Fibroblast of the aortic adventitia (primary cell): ENCODE measurements at regions not wholly inside any gene's neighbourhood (a gene's known extent, or its start where the extent isn't known, plus 50 kb on each side); places are given as distances from the start of the nearest gene placed in this dataset.

ENCODE experiments used
- DNase-seq: peaks from one replicate; pipeline ENCODE4 v3.0.0-alpha.2; 2010; ENCODE audit warnings: low read depth
- H3K4me3 ChIP-seq: 2 replicates; pipeline ENCODE4 v1.5.1; 2011; ENCODE audit warnings: low read depth, mild to moderate bottlenecking, control low read depth, low read length, moderate library complexity
- TF ChIP-seq, protein P1 (sequence below): IDR thresholded peaks from 2 replicates; pipeline ENCODE4 v1.5.1; 2011; ENCODE audit warnings: mild to moderate bottlenecking, low read length, control low read depth, inconsistent platforms; ENCODE audit not compliant: insufficient read depth

DNA sequence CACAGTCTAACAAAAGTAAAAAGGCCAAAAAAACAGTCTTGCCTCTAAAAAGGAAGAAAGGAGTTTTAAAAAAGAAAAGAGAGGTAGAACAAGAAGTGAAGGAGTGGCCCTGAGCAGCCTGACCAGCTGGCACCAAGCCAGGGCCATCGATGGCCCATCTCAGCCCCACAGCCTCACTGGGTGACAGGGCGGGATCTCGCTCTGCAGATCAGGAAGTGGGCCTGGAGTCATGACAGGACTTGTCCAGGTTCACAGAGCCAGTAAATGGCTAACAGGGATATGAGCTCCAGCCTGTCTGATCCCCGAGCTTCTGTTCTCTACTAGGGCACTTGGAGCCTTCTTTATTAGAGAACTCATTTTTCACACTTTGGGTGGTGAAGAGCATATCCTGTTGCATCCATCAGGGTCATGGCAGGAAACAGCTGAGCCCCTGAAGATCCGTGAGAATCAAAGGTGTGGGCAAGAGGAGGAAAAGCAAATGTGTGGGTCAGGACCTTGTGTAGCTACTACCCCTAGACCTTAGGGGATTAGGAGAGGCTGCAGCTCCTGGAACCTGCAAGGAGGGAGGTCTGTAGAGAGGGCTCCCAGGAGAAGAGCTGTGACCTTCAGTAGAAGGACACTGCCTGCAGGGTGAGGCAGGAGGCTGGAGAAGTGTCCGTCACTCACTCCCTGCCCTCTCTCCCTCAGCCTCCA lies 299.0 kb upstream of the MSX2 start:
- H3K4me3 ChIP-seq = no peak overlapping the region
- DNase-seq = no peak
- TF ChIP-seq, protein P1, sequence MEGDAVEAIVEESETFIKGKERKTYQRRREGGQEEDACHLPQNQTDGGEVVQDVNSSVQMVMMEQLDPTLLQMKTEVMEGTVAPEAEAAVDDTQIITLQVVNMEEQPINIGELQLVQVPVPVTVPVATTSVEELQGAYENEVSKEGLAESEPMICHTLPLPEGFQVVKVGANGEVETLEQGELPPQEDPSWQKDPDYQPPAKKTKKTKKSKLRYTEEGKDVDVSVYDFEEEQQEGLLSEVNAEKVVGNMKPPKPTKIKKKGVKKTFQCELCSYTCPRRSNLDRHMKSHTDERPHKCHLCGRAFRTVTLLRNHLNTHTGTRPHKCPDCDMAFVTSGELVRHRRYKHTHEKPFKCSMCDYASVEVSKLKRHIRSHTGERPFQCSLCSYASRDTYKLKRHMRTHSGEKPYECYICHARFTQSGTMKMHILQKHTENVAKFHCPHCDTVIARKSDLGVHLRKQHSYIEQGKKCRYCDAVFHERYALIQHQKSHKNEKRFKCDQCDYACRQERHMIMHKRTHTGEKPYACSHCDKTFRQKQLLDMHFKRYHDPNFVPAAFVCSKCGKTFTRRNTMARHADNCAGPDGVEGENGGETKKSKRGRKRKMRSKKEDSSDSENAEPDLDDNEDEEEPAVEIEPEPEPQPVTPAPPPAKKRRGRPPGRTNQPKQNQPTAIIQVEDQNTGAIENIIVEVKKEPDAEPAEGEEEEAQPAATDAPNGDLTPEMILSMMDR = no peak

DNA sequence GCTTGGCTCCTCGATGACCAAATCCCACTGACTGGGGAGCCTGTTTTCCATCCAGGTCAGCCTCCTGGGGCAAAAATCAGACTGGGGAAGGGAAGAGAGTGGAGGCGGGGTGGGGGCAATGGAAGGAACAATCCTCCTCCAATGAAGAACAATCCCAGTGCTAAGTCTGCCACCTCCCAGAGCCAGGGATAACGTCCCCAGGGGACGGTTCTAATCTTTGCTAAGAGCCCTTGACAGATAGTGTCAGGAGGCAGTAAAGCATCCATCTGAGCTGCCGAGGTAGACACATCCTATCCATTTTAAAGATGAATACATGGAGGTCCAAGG lies 298.5 kb upstream of the MSX2 start:
- DNase-seq = no peak
- H3K4me3 ChIP-seq = no peak overlapping the region
- TF ChIP-seq, protein P1 = no peak

DNA sequence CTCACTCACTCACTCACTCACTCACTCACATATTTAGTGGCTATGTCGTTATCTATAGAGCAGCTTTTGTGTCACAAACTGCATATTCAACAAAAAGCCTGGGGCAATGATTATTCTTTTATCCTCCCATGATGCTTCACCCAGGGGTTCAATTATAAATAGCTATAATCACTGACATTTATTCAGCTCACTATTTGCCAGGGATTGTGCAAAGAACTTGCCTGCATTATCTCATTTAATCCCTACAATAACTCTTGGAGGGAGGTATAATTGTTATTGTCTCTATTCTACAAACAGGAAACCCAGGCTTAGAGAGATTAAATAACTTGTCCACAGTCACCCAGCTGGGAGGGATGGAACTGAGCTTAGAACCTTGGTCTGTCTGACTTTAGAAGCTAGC lies 298.0 kb upstream of the MSX2 start:
- TF ChIP-seq, protein P1 = no peak
- no peak for DNase-seq
- H3K4me3 ChIP-seq = no peak overlapping the region

DNA sequence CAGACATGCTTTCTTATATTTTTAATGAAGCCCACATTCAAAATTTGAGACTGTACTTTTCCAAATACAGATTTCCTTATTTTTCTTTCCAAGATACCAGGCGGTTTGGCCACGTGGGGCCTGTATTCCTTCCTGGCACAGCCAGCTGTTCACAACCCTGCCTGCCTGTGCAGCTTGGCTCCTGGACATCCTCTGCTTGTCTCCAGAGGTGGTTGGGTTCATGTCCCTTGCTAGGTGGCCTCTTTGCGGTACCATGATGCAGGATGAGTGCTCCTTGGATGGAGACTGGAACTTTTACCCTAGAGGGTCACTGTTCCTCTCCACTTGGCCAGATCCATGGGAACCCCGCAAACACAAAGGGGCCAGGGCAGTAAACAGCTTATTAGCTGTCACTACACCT lies 297.5 kb upstream of the MSX2 start:
- TF ChIP-seq, protein P1 = no peak
- H3K4me3 ChIP-seq = no peak overlapping the region

DNA sequence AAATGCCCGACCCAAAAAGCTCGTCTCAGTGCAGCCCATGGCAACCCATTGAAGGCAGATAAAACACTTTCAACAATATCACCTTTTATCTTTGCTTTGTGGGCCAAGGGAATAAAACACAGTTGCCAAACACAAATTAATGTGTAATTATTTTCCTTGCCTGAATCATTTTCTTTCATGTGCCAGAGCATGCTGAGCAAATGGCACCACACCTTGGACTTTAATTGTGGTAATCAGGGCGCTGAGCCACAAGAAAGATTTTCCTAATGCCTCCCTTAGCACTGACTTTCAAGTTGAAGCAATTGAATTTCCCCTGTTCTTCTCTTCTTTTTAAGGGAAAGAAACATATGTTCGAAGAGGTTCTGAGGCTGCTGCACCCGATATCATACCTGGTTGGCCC lies 297.1 kb upstream of the MSX2 start:
- H3K4me3 ChIP-seq = no peak overlapping the region
- TF ChIP-seq, protein P1 = no peak
- DNase-seq = no peak

More for the DNA sequence above, 297.5 kb upstream of the MSX2 start:
- DNase-seq = no peak

DNA sequence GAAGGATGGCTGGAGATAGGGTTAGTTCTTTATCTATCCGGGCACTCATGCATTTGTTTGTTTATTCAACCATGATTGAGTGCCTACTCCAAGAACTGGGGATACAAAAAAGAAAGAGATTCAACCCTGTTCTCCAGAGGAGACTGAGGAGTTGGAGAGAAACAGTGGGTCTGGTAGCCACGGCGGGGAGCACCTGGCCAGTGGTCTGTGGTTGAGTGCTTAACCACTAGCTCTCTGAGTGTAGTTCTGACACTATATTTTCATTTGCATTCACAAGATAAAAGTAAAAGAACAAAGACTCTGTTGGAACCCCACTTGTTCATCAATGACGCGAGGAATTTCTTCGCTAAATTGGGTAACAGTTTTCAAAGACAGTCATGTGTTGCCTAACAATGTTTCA lies 295.5 kb upstream of the MSX2 start:
- H3K4me3 ChIP-seq = no peak overlapping the region
- TF ChIP-seq, protein P1 = no peak
- DNase-seq = no peak

DNA sequence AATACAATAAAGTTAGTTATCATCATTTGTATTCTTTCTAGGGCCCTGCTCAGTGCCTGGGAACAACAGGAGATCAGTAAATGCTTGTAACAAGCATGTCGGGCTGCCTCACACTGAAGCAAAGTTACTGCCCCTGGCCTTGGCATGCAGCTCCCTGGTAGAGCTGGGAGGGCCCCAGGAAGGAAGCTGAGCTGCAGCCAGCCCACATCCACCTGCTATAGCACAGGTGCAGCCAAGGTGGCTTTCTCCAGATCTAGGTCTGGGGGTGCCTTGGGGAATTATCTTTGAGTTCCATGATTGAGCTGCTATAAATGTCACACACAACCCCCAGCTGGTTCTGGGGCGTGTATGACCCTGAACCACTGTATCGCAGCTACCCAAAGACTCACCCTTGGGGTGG lies 293.4 kb upstream of the MSX2 start:
- H3K4me3 ChIP-seq = no peak overlapping the region
- no peak for DNase-seq
- TF ChIP-seq, protein P1 = no peak
